ENCODE measurements at regions not wholly inside any gene's neighbourhood (a gene's known extent, or its start where the extent isn't known, plus 50 kb on each side); places are given as distances from the start of the nearest gene placed in this dataset.

DNA sequence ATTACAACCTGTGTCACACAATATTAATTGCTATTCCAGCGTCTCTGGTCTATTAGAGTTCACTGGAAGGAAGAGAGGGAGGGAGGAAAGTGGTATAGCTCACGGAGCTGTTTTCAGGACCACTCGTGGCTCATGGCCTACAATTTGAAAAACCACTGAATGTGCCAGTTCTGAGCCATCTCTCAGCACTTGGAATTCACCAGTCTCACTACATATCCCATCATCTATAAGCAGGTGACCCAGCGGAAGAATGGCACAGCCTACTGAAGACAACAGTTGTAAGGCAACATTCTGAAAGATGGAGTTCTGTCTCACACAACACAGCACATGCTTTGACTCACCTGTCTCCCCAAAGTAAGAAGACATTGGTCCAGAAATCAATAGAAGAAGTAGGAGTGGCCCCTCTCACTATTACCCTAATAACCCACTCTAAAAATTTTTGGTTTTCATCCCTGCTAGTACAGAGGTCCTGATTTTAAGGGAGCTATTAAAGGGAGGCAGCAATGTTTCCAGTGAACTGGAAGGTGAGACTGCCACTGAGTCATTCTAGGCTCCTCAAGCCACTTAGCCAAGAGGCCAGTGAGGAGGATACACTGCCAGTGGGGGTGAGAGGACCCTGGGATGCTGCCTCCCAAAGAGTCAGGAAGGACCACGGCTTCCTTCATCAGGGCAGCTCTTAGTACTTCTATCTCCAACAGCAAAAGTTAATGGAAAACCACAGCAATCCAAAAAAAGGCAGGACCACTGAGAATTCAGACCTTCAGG lies 50.0 kb upstream of the DOCK9 start:
- in situ Hi-C loops (cut with HindIII; ENCODE audit: low sequenced_read_pairs) = no loop called here
- DNase-seq (ENCODE audit: low spot score) = no peak

DNA sequence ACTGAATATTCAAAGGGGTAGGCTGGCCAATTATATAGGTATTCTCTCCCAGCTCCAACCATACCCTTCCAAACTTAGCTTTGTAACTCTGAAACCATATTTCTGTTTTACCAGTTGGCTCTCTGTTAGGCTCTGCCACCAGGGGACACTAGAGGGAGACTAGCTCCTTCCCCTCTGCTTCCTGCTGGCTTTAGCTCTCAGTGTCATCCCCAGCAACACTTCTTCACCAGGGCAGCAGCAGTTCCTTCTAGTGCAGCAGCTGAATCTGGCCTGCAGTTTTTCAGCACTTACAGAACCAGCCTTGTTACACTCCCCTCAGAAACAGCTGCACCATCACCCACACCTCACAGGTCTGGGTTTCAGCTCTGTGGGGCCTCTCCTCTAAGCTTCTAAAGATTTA lies 51.0 kb upstream of the DOCK9 start:
- no peak for DNase-seq (ENCODE audit: low spot score)
- in situ Hi-C loops (cut with HindIII; ENCODE audit: low sequenced_read_pairs) = no loop called here

DNA sequence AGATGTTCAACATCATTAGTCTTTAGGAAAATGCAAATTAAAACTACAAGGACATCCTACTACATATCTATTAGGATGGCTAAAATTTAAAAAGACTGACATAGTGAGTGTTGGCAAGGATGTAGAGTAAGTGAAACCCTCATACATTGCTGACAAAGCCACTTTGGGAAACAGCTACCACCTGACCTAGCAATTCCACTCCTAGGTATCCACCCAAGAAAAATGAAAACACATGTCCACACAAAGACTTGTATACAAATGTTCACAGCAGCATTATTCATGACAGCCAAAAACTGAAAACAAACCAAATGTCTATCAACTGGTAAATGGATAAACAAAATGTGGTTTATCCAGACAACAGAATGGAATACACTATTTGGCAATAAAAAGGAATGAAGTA lies 51.7 kb upstream of the DOCK9 start:
- no peak for DNase-seq (ENCODE audit: low spot score)
- in situ Hi-C loops (cut with HindIII; ENCODE audit: low sequenced_read_pairs) = no loop called here

DNA sequence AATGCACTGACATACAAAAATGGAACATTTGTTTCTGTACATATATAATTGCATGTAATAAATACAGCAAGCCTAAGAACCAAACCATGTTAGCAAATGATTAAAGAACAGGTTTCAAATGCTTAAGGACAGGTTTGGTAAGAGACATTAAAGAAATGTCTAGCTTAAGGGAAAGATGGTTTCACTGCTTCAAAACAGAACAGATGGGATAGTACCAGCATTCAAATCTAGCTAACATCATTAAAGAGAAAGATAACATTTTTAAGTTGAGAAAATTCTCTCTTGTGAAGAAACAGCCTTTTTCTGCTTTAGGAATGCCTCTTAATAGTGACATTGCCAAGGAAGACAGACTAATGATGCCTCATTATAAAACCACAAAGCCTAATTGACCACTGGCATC lies 52.5 kb upstream of the DOCK9 start:
- in situ Hi-C loops (cut with HindIII; ENCODE audit: low sequenced_read_pairs) = no loop called here
- DNase-seq (ENCODE audit: low spot score) = no peak

DNA sequence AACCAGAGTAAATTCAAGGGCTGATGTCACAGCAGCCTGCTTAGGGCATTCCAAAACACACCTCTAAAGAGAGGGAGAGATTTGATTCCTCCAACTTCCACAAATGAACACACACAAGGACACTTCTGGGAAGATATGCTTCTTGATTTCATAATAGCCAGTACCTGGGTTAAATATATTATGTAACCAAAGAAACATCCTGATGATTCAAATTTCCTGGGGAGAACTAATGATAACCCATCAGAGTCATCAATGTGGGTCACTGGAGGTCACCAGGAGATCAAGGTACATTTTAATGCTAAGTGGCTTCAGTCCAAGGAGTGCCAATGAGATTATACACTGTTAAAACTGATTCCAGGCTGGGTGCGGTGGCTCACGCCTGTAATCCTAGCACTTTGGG lies 54.0 kb upstream of the DOCK9 start:
- no peak for DNase-seq (ENCODE audit: low spot score)
- in situ Hi-C loops (cut with HindIII; ENCODE audit: low sequenced_read_pairs) = no loop called here

DNA sequence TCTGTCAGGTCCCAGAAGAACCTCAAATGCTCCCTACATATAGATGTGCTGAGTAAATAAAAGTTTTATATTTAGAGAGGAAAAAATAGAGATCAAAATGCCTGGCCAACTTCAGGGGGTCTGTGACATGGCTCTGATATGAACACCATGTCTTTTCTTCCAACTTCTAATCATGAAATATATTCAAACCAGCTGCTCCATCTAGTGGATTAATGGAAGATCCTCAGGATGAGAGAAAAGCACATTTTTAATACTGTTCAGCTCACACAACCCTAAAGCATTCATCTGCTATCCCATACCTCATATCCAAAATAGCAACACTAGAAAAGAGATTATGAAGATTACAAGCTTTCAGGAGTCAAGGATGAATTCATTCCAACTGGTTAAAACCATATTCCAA lies 56.0 kb upstream of the DOCK9 start:
- in situ Hi-C loops (cut with HindIII; ENCODE audit: low sequenced_read_pairs) = no loop called here

DNA sequence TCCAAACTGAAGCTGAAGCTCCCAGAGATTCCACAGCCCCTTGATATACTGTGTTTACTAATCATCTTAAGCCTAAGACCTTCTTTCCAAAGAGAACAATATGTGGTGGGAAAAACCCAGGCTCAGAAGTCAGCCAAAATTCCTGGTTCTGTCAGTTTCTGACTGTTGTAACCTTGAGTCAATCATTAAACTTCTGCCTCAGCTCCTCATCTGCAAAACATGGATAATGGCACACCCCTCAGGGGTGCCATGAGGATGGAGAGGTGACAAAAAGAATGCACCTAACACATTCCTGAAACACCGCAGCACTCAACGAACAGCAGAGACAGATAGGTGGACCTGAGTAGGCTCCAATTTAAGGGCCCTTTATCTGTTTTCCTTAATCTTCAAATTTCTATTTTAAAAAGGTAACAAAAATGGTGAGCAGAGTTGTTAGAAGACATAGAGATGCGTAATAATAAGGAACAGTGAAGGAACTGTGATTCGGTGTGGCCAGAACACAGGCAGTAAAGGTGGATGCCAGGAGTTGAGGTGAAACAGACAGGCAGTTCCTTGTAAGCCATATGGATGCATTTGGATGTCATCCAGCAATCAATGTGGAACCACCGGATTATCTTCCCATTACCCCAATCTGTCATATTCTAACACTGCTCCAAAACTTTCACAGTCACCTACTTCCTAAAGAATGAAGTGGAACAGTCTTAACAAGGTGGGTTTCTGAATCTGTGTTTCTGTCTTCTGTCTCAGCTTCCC lies 56.6 kb upstream of the DOCK9 start:
- in situ Hi-C loops (cut with HindIII; ENCODE audit: low sequenced_read_pairs) = no loop called here
- DNase-seq (ENCODE audit: low spot score) = peak; percentile 92

More for the DNA sequence above, 56.0 kb upstream of the DOCK9 start:
- peak; percentile 83 for DNase-seq (ENCODE audit: low spot score)

DNA sequence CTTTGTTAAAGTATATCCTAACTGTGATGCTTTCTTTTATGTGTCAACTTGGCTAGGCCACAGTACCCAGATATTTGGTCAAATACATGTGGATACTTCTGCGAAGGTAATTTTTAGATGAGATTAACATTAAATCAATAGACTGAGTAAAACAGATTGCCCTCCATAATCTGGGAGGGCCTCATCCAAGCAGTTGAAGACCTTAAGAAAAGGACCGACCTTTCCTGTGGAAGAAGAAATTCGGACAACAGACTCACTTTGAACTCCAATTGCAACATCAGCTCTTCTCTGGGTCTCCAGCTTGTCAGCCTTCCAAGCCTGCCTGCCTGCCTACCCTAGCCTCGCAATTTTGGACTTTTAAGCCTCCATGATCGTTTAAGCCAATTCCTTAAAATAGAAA lies 57.9 kb upstream of the DOCK9 start:
- in situ Hi-C loops (cut with HindIII; ENCODE audit: low sequenced_read_pairs) = no loop called here
- no peak for DNase-seq (ENCODE audit: low spot score)

DNA sequence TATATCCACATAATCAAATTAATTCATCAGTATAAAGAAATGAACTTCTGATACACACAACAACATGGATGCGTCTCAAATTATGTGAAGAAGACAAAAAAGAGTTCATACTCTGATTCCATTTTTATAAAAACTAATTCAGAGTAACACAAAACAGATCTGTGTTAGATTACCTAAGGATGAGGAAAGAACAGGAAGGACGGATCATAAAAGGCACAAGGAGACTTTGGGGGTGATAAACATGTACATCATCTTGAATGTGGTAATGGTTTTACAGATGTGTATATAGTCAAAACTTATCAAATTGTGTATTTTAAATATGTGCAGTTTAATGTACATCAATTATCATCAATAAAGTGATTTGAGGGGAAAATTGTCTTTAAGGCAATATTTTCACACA lies 59.9 kb upstream of the DOCK9 start:
- in situ Hi-C loops (cut with HindIII; ENCODE audit: low sequenced_read_pairs) = no loop called here
- no peak for DNase-seq (ENCODE audit: low spot score)

DNA sequence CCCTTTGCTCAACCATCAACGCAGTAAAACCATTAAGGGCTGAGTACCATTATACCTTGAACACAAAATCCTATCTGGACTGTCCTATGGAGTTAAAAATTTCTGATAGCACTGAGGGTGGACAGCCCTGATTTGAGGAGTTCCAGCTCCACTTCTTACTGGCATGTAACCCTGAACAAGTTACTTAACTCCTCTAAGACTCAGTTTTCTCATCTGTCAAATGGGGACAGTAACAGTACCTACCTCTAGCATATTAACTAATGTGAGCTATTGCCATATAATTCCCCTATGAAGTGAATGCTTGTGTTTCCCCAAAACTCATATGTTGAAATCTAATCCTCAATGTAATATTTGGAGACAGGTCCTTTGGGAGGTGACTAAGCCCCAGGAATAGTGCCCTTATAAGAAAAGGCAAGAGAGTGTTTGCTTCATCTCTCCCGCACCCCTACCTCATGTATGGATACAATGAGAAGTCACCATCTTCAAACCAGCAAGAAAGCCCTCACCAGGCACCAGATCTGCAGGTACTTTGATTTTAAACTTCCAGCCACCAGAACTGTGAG lies 61.9 kb upstream of the DOCK9 start:
- in situ Hi-C loops (cut with HindIII; ENCODE audit: low sequenced_read_pairs) = no loop called here
- no peak for DNase-seq (ENCODE audit: low spot score)

DNA sequence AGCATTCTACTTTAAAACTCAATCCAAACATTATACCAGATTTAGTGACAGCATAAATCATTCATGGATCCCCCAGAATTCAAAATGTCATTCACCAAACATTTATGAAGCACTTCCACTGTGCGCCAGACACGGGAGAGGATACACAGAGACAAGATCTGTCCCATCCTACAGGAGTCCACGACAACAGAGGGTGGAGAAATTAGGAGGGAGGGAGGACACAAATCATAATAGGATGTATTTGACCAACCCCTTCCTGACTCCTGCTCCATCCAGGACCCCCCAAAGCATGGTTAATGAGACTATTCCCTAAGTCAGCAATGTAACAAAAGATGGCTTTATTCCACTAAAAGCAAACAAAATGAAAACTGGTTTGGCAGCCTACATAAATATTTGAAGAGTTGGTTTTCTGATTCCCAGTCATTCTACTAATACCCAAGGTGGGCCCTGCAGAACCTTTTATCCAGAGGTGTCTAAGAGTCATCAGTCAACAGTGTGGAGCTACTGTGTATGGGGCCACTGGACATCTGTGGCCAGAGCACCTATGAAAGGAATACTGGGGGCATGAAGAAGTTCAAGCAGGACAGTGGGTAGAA lies 62.8 kb upstream of the DOCK9 start:
- DNase-seq (ENCODE audit: low spot score) = no peak
- in situ Hi-C loops (cut with HindIII; ENCODE audit: low sequenced_read_pairs) = no loop called here

DNA sequence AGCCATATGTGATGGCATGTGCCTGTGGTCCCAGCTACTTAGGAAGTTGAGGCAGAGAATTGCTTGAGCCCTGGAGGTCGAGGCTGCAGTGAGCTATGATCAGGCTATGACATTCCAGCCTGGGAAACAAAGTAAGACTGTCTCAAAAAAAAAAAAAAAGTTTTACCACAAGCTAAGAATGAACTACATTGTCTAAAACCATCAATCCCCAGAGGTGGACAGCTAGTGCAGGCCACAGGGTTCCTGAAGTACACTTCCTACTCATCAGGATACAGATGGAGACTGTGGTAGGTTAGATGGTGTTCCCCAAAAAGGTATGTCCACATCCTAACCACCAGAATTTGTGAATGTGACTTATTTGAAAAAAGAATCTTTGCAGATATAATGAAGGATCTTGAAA lies 63.5 kb upstream of the DOCK9 start:
- DNase-seq (ENCODE audit: low spot score) = no peak
- in situ Hi-C loops (cut with HindIII; ENCODE audit: low sequenced_read_pairs) = no loop called here

DNA sequence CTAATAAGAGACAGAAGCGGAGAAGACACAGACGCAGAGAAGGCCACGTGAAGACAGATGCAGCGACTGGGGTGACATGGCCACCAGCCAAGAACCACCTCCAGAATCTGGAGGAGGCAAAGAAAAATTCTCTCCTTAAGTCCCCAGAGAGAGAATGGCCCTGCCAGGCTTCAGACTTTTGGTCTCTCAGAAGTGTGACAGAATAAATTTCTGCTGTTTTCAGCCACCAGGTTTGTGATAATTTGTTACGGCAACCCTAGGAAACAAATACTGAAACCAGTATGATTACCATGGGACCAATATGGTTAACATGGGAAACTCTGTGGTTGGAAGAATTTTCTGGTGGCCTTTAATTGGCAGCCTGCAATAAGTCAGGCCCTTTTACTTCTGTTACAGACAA lies 63.9 kb upstream of the DOCK9 start:
- in situ Hi-C loops (cut with HindIII; ENCODE audit: low sequenced_read_pairs) = no loop called here
- no peak for DNase-seq (ENCODE audit: low spot score)

DNA sequence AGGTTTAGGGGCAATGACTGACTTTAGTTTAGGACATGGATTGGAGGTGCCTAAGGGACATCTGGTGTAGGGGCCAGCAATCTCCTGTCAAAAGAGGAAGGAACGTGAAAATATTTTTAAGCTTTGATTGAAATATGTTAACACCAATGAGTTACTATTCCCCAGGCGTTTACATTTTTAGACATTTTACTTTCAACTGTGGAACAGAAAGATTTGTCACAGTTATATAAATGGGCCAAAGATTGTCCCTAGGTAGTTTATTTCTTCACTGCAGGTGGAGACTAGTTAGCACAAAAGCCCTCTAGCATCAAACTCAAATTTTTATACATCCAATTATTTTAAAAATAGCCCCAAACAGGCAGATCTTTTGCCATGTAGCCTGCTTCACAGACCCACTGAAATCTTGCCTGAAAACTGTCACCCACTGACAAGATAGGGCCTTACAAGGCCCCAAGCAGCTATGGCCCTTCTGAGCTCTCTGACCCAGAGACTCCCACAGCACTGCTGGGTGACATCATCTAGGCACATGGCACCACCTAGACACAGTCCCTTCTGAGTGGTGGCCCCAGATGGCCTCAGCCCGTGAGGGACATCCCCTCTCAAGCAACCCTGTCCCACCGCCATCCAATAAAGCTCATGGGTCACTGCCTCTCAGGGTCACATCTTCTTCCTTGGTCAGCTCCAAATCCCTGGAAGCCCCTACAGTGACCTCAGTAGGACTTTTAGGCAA lies 64.8 kb upstream of the DOCK9 start:
- in situ Hi-C loops (cut with HindIII; ENCODE audit: low sequenced_read_pairs) = no loop called here
- no peak for DNase-seq (ENCODE audit: low spot score)

DNA sequence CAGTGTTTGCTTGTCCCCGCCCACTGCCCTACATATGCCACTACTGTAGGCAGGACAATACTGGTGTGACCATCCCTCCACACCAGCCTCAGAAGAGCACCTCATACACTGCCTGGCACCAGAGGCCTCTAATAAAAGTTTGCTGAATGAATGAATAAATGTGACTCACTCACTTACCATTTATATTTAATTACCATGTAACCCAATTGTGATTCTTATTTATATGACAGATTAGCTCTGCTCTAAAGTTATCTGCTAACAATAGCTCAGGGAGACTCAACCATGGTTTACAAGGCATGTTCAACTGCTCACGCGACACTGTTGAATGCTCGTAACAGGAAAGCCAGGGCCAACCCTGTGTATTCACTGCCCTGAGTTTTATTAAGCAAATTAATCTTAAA lies 66.0 kb upstream of the DOCK9 start:
- no peak for DNase-seq (ENCODE audit: low spot score)
- in situ Hi-C loops (cut with HindIII; ENCODE audit: low sequenced_read_pairs) = no loop called here

DNA sequence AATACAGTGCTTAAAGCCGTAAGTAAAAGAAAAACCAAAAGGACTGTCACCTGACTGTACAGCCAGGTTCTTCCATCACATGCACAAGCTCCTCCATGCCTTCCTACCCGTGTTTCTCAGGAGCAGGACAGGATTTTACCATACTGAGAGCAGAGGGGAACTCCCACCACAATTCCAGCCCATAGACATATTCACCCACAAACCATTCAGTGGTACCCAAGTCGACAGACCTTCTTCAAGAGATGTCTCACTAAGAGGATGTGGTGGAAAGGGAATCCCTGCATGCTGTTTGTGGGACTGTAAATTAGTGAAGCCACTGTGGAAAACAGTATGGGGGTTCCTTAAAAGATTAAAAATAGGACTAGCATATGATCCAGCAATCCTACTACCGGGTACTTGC lies 66.9 kb upstream of the DOCK9 start:
- in situ Hi-C loops (cut with HindIII; ENCODE audit: low sequenced_read_pairs) = no loop called here
- DNase-seq (ENCODE audit: low spot score) = no peak

DNA sequence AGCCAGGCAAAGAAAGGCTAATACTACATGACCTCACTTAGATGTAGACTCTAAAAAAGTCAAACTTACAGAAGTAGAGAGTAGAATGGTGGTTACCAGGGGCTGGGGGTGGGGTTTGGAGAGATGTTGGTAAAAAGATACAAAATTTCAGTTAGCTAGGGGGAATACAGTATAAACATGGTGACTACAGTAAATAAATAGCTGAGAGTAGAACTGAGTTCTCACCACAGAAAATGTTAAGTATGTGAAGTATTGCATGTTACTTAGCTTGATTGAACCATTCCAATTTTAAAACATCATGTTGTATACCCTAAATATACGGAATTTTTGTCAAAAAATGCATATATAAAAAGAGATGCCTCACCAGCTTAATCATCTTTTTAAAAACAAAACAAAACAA lies 67.5 kb upstream of the DOCK9 start:
- DNase-seq (ENCODE audit: low spot score) = no peak
- in situ Hi-C loops (cut with HindIII; ENCODE audit: low sequenced_read_pairs) = no loop called here

DNA sequence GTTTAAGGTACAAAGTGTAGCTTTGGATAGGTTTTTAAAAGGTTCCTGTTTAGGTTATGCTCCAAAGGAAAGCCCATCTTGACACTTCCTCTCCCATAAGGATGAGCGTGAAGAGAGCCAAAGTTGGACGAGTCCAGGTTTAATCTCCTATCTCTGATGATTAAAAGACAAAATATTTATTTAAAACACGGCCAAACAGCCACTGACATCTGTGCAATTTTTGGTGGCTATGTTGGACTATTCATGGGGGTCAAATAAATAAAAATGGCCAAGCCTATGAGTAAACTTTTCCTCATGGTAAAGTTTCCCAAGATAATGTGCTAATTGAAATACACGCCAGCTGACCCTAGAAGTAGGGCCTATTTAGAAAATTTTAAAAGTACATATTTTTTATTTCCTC lies 69.0 kb upstream of the DOCK9 start:
- no peak for DNase-seq (ENCODE audit: low spot score)
- in situ Hi-C loops (cut with HindIII; ENCODE audit: low sequenced_read_pairs) = no loop called here

DNA sequence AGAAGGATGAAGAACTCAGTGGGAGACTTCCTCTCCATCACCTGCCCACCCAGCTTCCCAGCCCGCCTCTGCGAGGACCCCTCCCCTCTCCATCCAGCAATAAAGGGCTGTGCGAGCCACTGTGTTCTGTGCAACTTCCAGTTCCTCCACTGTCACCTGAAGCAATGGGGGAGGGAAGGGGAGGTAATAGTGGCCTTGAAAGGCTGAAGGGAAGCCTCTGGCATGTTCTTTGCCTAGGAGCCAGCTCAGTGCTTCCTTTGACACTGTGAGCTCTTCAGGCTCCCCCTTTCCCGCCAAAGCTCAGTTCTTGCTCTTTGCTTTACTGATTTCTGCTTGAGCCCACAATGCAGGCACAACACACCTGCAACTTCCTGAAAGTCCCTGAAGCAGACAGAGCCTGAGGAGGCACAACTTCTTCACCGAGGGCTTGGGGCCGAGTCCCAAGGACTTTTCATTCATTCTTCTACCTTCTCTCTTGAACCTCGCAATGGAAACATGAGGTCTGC lies 73.2 kb upstream of the DOCK9 start:
- DNase-seq (ENCODE audit: low spot score) = no peak
- in situ Hi-C loops (cut with HindIII; ENCODE audit: low sequenced_read_pairs) = no loop called here

All from G401 (cell line).